HUES48 (cell line): ENCODE measurements at regions not wholly inside any gene's neighbourhood (a gene's known extent, or its start where the extent isn't known, plus 50 kb on each side); places are given as distances from the start of the nearest gene placed in this dataset.

Experiments
- H3K27ac ChIP-seq: one replicate; pipeline ENCODE4 v1.7.0; 2013; ENCODE audit warnings: low read depth, low read length, inconsistent platforms
- H3K27me3 ChIP-seq: 2 replicates; pipeline ENCODE4 v1.6.1; 2013; ENCODE audit warnings: mild to moderate bottlenecking, low read length; ENCODE audit not compliant: control insufficient read depth, insufficient read depth
- H3K36me3 ChIP-seq: 2 replicates; pipeline ENCODE4 v1.6.1; 2013; ENCODE audit warnings: low read length; ENCODE audit not compliant: control insufficient read depth, insufficient read depth
- H3K4me1 ChIP-seq: 2 replicates; pipeline ENCODE4 v1.6.1; 2013; ENCODE audit warnings: mild to moderate bottlenecking, low read length; ENCODE audit not compliant: control insufficient read depth, insufficient read depth
- H3K4me3 ChIP-seq: 2 replicates; pipeline ENCODE4 v1.5.1; 2013; ENCODE audit warnings: mild to moderate bottlenecking, low read depth, low read length
- H3K9ac ChIP-seq: 2 replicates; pipeline ENCODE4 v1.6.1; 2013; ENCODE audit warnings: mild to moderate bottlenecking, low read depth, low read length, moderate library complexity
- H3K9me3 ChIP-seq: 2 replicates; pipeline ENCODE4 v1.6.1; 2013; ENCODE audit warnings: low read length; ENCODE audit not compliant: control insufficient read depth, insufficient read depth

GRCh38 chr20:60928341-60928740 lies 323.7 kb upstream of the CDH4 start:
- Histone ChIP-seq H3K27me3 (peaks cover 49% of the 10 kb centered on the region), H3K9me3 (no peaks in the 10 kb centered on the region), H3K36me3 (no peaks in the 10 kb centered on the region), H3K27ac (no peak overlapping the region), H3K9ac (no peak overlapping the region), H3K4me3 (no peak overlapping the region), H3K4me1 (peaks cover 3% of the 10 kb centered on the region; the same call in 1 of the 2 replicates)

- Histone ChIP-seq H3K9ac (no peak overlapping the region), H3K4me3 (no peak overlapping the region), H3K9me3 (no peaks in the 10 kb centered on the region), H3K36me3 (no peaks in the 10 kb centered on the region), H3K27me3 (peaks cover 39% of the 10 kb centered on the region), H3K27ac (no peak overlapping the region), H3K4me1 (peaks cover 3% of the 10 kb centered on the region; the same call in 1 of the 2 replicates)
These were observed 321.9 kb upstream of the CDH4 start for GRCh38 chr20:60930023-60930790.

GRCh38 chr20:60931696-60932095 lies 320.4 kb upstream of the CDH4 start:
- Histone ChIP-seq H3K36me3 (no peaks in the 10 kb centered on the region), H3K27ac (no peak overlapping the region), H3K9ac (no peak overlapping the region), H3K4me1 (peaks cover 5% of the 10 kb centered on the region; the same call in 1 of the 2 replicates), H3K9me3 (no peaks in the 10 kb centered on the region), H3K4me3 (no peak overlapping the region), H3K27me3 (peaks cover 36% of the 10 kb centered on the region)

GRCh38 chr20:60934724-60935123 lies 317.3 kb upstream of the CDH4 start:
- no peak overlapping the region for H3K9ac ChIP-seq
- H3K9me3 ChIP-seq, result no peaks in the 10 kb centered on the region
- H3K36me3 ChIP-seq, result no peaks in the 10 kb centered on the region
- peaks cover 30% of the 10 kb centered on the region for H3K27me3 ChIP-seq
- H3K4me1 ChIP-seq, result 0 out of 2 replicates have a peak, but pooled peaks cover 3% of the 10 kb centered on the region
- no peak overlapping the region for H3K27ac ChIP-seq
- no peak overlapping the region for H3K4me3 ChIP-seq

GRCh38 chr20:60935971-60936370 lies 316.1 kb upstream of the CDH4 start:
- Histone ChIP-seq H3K27ac (no peak overlapping the region), H3K4me3 (no peak overlapping the region), H3K9me3 (no peaks in the 10 kb centered on the region), H3K9ac (no peak overlapping the region), H3K27me3 (peaks cover 20% of the 10 kb centered on the region; the same call in 1 of the 2 replicates), H3K4me1 (0 out of 2 replicates have a peak, but pooled peaks cover 3% of the 10 kb centered on the region), H3K36me3 (no peaks in the 10 kb centered on the region)

- no peaks in the 10 kb centered on the region for H3K36me3 ChIP-seq
- H3K4me1 ChIP-seq, result 0 out of 2 replicates have a peak, but pooled peaks cover 3% of the 10 kb centered on the region
- H3K27me3 ChIP-seq, result peaks cover 13% of the 10 kb centered on the region; the same call in 1 of the 2 replicates
- H3K9me3 ChIP-seq, result no peaks in the 10 kb centered on the region
- H3K27ac ChIP-seq, result no peak overlapping the region
- H3K4me3 ChIP-seq, result no peak overlapping the region
- no peak overlapping the region for H3K9ac ChIP-seq
These were observed 314.5 kb upstream of the CDH4 start for GRCh38 chr20:60937585-60937984.

- H3K4me3 ChIP-seq, result no peak overlapping the region
- H3K36me3 ChIP-seq, result no peaks in the 10 kb centered on the region
- H3K27me3 ChIP-seq, result peaks cover 7% of the 10 kb centered on the region; the same call in 1 of the 2 replicates
- H3K9me3 ChIP-seq, result no peaks in the 10 kb centered on the region; the same call in 1 of the 2 replicates
- no peaks in the 10 kb centered on the region for H3K4me1 ChIP-seq
- H3K27ac ChIP-seq, result no peak overlapping the region
- H3K9ac ChIP-seq, result no peak overlapping the region
These were observed 310.7 kb upstream of the CDH4 start for GRCh38 chr20:60941379-60941778.

- Histone ChIP-seq H3K27me3 (peaks cover 11% of the 10 kb centered on the region; the same call in 1 of the 2 replicates), H3K27ac (no peak overlapping the region), H3K9me3 (no peaks in the 10 kb centered on the region; the same call in 1 of the 2 replicates), H3K9ac (no peak overlapping the region), H3K4me1 (no peaks in the 10 kb centered on the region), H3K36me3 (no peaks in the 10 kb centered on the region), H3K4me3 (no peak overlapping the region)
These were observed 304.2 kb upstream of the CDH4 start for GRCh38 chr20:60947819-60948218.

- H3K27me3 ChIP-seq, result peaks cover 11% of the 10 kb centered on the region; the same call in 1 of the 2 replicates
- no peaks in the 10 kb centered on the region for H3K36me3 ChIP-seq
- no peaks in the 10 kb centered on the region for H3K4me1 ChIP-seq
- no peaks in the 10 kb centered on the region; the same call in 1 of the 2 replicates for H3K9me3 ChIP-seq
- H3K9ac ChIP-seq, result no peak overlapping the region
- no peak overlapping the region for H3K4me3 ChIP-seq
- no peak overlapping the region for H3K27ac ChIP-seq
These were observed 303.8 kb upstream of the CDH4 start for GRCh38 chr20:60948224-60948623.

- Histone ChIP-seq H3K27me3 (peaks cover 15% of the 10 kb centered on the region), H3K4me1 (no peaks in the 10 kb centered on the region), H3K36me3 (no peaks in the 10 kb centered on the region), H3K9me3 (no peaks in the 10 kb centered on the region; the same call in 1 of the 2 replicates), H3K4me3 (no peak overlapping the region), H3K9ac (no peak overlapping the region), H3K27ac (no peak overlapping the region)
These were observed 301.5 kb upstream of the CDH4 start for GRCh38 chr20:60950561-60950960.

GRCh38 chr20:60950974-60951373 lies 301.1 kb upstream of the CDH4 start:
- Histone ChIP-seq H3K4me1 (no peaks in the 10 kb centered on the region), H3K36me3 (no peaks in the 10 kb centered on the region), H3K4me3 (no peak overlapping the region), H3K9me3 (no peaks in the 10 kb centered on the region), H3K9ac (no peak overlapping the region), H3K27me3 (peaks cover 15% of the 10 kb centered on the region), H3K27ac (no peak overlapping the region)
